Activated naive CD8-positive, alpha-beta T cell (primary cell): ENCODE measurements at regions not wholly inside any gene's neighbourhood (a gene's known extent, or its start where the extent isn't known, plus 50 kb on each side); places are given as distances from the start of the nearest gene placed in this dataset.

Source experiments
- H3K27ac Mint-ChIP-seq: one replicate; pipeline ENCODE4 v1.8.0; 2021; ENCODE audit warnings: mixed read lengths
- H3K27me3 Mint-ChIP-seq: one replicate; pipeline ENCODE4 v1.8.0; 2021; ENCODE audit warnings: mixed read lengths
- H3K36me3 Mint-ChIP-seq: one replicate; pipeline ENCODE4 v1.8.0; 2021; ENCODE audit warnings: mixed read lengths
- H3K4me1 Mint-ChIP-seq: one replicate; pipeline ENCODE4 v1.8.0; 2021; ENCODE audit warnings: low read depth, mixed read lengths
- H3K4me3 Mint-ChIP-seq: one replicate; pipeline ENCODE4 v1.8.0; 2021; ENCODE audit warnings: mild to moderate bottlenecking, mixed read lengths
- H3K9me3 Mint-ChIP-seq: one replicate; pipeline ENCODE4 v1.8.0; 2021; ENCODE audit warnings: low read depth, mixed read lengths

GRCh38 chr1:21340230-21340945 is 50.1 kb upstream of the ECE1 start:
- Mint-ChIP-seq H3K36me3 (no peaks in the 10 kb centered on the region), H3K27me3 (no peaks in the 10 kb centered on the region), H3K27ac (no peak overlapping the region), H3K4me3 (no peak overlapping the region), H3K9me3 (no peaks in the 10 kb centered on the region), H3K4me1 (peaks cover 81% of the 10 kb centered on the region)
